ENCODE measurements at regions not wholly inside any gene's neighbourhood (a gene's known extent, or its start where the extent isn't known, plus 50 kb on each side); places are given as distances from the start of the nearest gene placed in this dataset.

GRCh38 chr5:169531631-169532030, 51.9 kb upstream of the SPDL1 start:
- TF ChIP-seq ZNF274 (IDR thresholded peaks at IDR 0.05; ENCODE audit: low read depth, low read length) (no peak), YY1 (IDR thresholded peaks at IDR 0.05; ENCODE audit: insufficient read depth, insufficient read length) (no peak)

Data from NT2/D1 (cell line).